HCT116 (cell line): ENCODE measurements at regions not wholly inside any gene's neighbourhood (a gene's known extent, or its start where the extent isn't known, plus 50 kb on each side); places are given as distances from the start of the nearest gene placed in this dataset.

Source experiments
- EZH2phosphoT487 ChIP-seq: fragments of 200-600 bp; IDR thresholded peaks from 2 replicates; pipeline ENCODE4 v1.6.1; 2018; ENCODE audit warnings: antibody characterized with exemption, borderline replicate concordance
- FOSL1 ChIP-seq: IDR thresholded peaks from 2 replicates; pipeline ENCODE4 v1.6.1; 2012; ENCODE audit warnings: low read depth
- JUND ChIP-seq: IDR thresholded peaks from 2 replicates; pipeline ENCODE4 v1.6.1; 2012
- POLR2A ChIP-seq: IDR thresholded peaks from 2 replicates; pipeline ENCODE4 v1.7.0; 2011; ENCODE audit warnings: borderline replicate concordance; ENCODE audit not compliant: insufficient read depth, insufficient read length; ENCODE audit errors: extremely low read depth
- POLR2AphosphoS5 ChIP-seq: IDR thresholded peaks from 2 replicates; pipeline ENCODE4 v1.6.1; 2011; ENCODE audit warnings: mild to moderate bottlenecking, low read depth, low read length, moderate library complexity
- RAD21 ChIP-seq: IDR thresholded peaks from 2 replicates; pipeline ENCODE4 v1.6.1; 2012; ENCODE audit warnings: low read depth, mild to moderate bottlenecking
- SP1 ChIP-seq: IDR thresholded peaks from 2 replicates; pipeline ENCODE4 v1.6.1; 2012; ENCODE audit warnings: low read depth
- TF ChIP-seq, protein P1 (sequence below), 3 experiments: fragments of 200-600 bp in 1 of 3; sonication (generic) in 1 of 3; IDR thresholded peaks in 2 of 3; conservative IDR thresholded peaks in 1 of 3; 2 replicates each; pipeline ENCODE4 v1.5.1; 2012 to 2017; ENCODE audit warnings: low read depth in 2 of 3, low read length in 2 of 3, antibody characterized with exemption in 1 of 3, borderline replicate concordance in 1 of 3, control low read depth in 1 of 3, mild to moderate bottlenecking in 1 of 3, mixed read lengths in 1 of 3, mixed run types in 1 of 3, moderate library complexity in 1 of 3; ENCODE audit not compliant: insufficient read depth in 1 of 3
- TF ChIP-seq, protein P2 (sequence below): IDR thresholded peaks from 2 replicates; pipeline ENCODE4 v1.6.1; 2012; ENCODE audit warnings: low read depth
- TF ChIP-seq, protein P3 (sequence below): IDR thresholded peaks from 2 replicates; pipeline ENCODE4 v1.6.1; 2012

DNA sequence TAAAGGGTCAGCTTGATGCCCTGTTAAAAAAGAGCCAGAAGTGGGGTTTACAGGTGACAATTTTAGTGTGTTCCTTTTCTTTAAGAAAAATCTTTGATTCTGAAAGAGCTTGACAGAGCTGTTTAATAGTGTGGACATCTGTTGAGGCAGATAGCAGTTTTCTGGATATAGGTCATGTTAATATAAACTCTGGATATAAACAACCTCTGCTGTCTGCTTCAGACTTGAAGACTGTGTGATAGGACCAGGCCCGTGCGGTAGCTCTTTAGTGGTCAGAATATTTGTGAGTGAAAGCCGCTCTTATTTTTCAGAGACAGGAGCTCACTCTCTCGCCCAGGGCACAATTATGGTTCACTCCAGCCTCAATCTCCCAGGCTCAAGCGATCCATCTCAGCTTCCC lies 439.9 kb upstream of the RGS6 start:
- TF ChIP-seq, protein P1, sequence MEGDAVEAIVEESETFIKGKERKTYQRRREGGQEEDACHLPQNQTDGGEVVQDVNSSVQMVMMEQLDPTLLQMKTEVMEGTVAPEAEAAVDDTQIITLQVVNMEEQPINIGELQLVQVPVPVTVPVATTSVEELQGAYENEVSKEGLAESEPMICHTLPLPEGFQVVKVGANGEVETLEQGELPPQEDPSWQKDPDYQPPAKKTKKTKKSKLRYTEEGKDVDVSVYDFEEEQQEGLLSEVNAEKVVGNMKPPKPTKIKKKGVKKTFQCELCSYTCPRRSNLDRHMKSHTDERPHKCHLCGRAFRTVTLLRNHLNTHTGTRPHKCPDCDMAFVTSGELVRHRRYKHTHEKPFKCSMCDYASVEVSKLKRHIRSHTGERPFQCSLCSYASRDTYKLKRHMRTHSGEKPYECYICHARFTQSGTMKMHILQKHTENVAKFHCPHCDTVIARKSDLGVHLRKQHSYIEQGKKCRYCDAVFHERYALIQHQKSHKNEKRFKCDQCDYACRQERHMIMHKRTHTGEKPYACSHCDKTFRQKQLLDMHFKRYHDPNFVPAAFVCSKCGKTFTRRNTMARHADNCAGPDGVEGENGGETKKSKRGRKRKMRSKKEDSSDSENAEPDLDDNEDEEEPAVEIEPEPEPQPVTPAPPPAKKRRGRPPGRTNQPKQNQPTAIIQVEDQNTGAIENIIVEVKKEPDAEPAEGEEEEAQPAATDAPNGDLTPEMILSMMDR (IDR thresholded peaks at IDR 0.05 in 2 of 3, conservative IDR thresholded peaks at IDR 0.05 in 1 of 3; ENCODE audit: borderline replicate concordance in 1 of 3, insufficient read depth in 1 of 3, low read depth in 2 of 3, low read length in 2 of 3): no peak
- no peak for TF ChIP-seq EZH2phosphoT487
- TF ChIP-seq POLR2A: no peak
- no peak for TF ChIP-seq JUND
- no peak for TF ChIP-seq SP1
- no peak for TF ChIP-seq FOSL1
- TF ChIP-seq, protein P2, sequence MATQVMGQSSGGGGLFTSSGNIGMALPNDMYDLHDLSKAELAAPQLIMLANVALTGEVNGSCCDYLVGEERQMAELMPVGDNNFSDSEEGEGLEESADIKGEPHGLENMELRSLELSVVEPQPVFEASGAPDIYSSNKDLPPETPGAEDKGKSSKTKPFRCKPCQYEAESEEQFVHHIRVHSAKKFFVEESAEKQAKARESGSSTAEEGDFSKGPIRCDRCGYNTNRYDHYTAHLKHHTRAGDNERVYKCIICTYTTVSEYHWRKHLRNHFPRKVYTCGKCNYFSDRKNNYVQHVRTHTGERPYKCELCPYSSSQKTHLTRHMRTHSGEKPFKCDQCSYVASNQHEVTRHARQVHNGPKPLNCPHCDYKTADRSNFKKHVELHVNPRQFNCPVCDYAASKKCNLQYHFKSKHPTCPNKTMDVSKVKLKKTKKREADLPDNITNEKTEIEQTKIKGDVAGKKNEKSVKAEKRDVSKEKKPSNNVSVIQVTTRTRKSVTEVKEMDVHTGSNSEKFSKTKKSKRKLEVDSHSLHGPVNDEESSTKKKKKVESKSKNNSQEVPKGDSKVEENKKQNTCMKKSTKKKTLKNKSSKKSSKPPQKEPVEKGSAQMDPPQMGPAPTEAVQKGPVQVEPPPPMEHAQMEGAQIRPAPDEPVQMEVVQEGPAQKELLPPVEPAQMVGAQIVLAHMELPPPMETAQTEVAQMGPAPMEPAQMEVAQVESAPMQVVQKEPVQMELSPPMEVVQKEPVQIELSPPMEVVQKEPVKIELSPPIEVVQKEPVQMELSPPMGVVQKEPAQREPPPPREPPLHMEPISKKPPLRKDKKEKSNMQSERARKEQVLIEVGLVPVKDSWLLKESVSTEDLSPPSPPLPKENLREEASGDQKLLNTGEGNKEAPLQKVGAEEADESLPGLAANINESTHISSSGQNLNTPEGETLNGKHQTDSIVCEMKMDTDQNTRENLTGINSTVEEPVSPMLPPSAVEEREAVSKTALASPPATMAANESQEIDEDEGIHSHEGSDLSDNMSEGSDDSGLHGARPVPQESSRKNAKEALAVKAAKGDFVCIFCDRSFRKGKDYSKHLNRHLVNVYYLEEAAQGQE: no peak
- TF ChIP-seq POLR2AphosphoS5: no peak
- TF ChIP-seq, protein P3, sequence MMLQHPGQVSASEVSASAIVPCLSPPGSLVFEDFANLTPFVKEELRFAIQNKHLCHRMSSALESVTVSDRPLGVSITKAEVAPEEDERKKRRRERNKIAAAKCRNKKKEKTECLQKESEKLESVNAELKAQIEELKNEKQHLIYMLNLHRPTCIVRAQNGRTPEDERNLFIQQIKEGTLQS: no peak
- TF ChIP-seq RAD21: no peak
